ENCODE measurements at regions not wholly inside any gene's neighbourhood (a gene's known extent, or its start where the extent isn't known, plus 50 kb on each side); places are given as distances from the start of the nearest gene placed in this dataset.

- DNase-seq, result no peak
Observed at GRCh38 chr2:140061240-140061639, 1281.0 kb upstream of the NXPH2 start.

- no peak for DNase-seq
Observed at GRCh38 chr2:140057928-140058327, 1277.7 kb upstream of the NXPH2 start.

- no peak for DNase-seq
Observed at GRCh38 chr2:140041811-140042210, 1261.6 kb upstream of the NXPH2 start.

GRCh38 chr2:140041239-140041638, 1261.0 kb upstream of the NXPH2 start:
- no peak for DNase-seq

GRCh38 chr2:140033638-140034037, 1253.4 kb upstream of the NXPH2 start:
- no peak for DNase-seq

GRCh38 chr2:140027966-140028365, 1247.8 kb upstream of the NXPH2 start:
- DNase-seq, result no peak

GRCh38 chr2:140027320-140027719, 1247.1 kb upstream of the NXPH2 start:
- no peak for DNase-seq

- peak; percentile 0 for DNase-seq
Observed at GRCh38 chr2:140023291-140023690, 1243.1 kb upstream of the NXPH2 start.

GRCh38 chr2:140018541-140018940, 1238.4 kb upstream of the NXPH2 start:
- DNase-seq, result no peak

GRCh38 chr2:140014204-140014546, 1234.0 kb upstream of the NXPH2 start:
- DNase-seq, result no peak

GRCh38 chr2:140013545-140014203, 1233.5 kb upstream of the NXPH2 start:
- no peak for DNase-seq

GRCh38 chr2:140011287-140011686, 1231.1 kb upstream of the NXPH2 start:
- DNase-seq, result no peak

GRCh38 chr2:140002110-140002509, 1221.9 kb upstream of the NXPH2 start:
- DNase-seq, result no peak

GRCh38 chr2:139992711-139993345, 1212.6 kb upstream of the NXPH2 start:
- DNase-seq, result no peak

GRCh38 chr2:139992078-139992477, 1211.9 kb upstream of the NXPH2 start:
- DNase-seq, result no peak

- no peak for DNase-seq
Observed at GRCh38 chr2:139990646-139991335, 1210.6 kb upstream of the NXPH2 start.

- no peak for DNase-seq
Observed at GRCh38 chr2:139969323-139969722, 1189.1 kb upstream of the NXPH2 start.

GRCh38 chr2:139968588-139968987, 1188.4 kb upstream of the NXPH2 start:
- DNase-seq, result no peak

- no peak for DNase-seq
Observed at GRCh38 chr2:139967665-139968064, 1187.5 kb upstream of the NXPH2 start.

GRCh38 chr2:139964721-139965440, 1184.7 kb upstream of the NXPH2 start:
- DNase-seq, result no peak

GRCh38 chr2:139963863-139964355, 1183.7 kb upstream of the NXPH2 start:
- DNase-seq, result no peak

GRCh38 chr2:139949242-139949972, 1169.2 kb upstream of the NXPH2 start:
- DNase-seq, result no peak

- DNase-seq, result no peak
Observed at GRCh38 chr2:139946690-139947089, 1166.5 kb upstream of the NXPH2 start.

All from fibroblast of skin of right biceps (primary cell).